HEK293 (cell line): ENCODE measurements at regions not wholly inside any gene's neighbourhood (a gene's known extent, or its start where the extent isn't known, plus 50 kb on each side); places are given as distances from the start of the nearest gene placed in this dataset.

ENCODE experiments used
- CTCF ChIA-PET: fragments of 350-600 bp; formaldehyde crosslinking; extraction: SDS; loops from one replicate; lab custom pipeline; 2021; ENCODE audit warnings: antibody characterized with exemption; lab: Yijun Ruan, JAX
- POLR2A ChIA-PET: fragments of 300-600 bp; formaldehyde crosslinking; extraction: SDS; loops from one replicate; lab custom pipeline; 2020; ENCODE audit warnings: antibody characterized with exemption, inconsistent platforms; lab: Yijun Ruan, JAX
- H3K27ac ChIP-seq: fragments of 200-500 bp; sonication (Bioruptor generic); 2 replicates; pipeline ENCODE4 v1.5.1; 2014; ENCODE audit warnings: low read depth, low read length, control low read depth, inconsistent platforms; ENCODE audit errors: extremely low read depth
- H3K36me3 ChIP-seq, 2 experiments: fragments of 200-500 bp in 1 of 2; sonication (Bioruptor generic) in 1 of 2; 1 replicate in 1 of 2; 2 replicates in 1 of 2; pipeline ENCODE4 v1.5.1; 2014 to 2017; ENCODE audit warnings: inconsistent platforms in 2 of 2, low read length in 2 of 2; ENCODE audit not compliant: control insufficient read depth in 2 of 2, insufficient read depth in 1 of 2
- H3K4me1 ChIP-seq: fragments of 200-500 bp; sonication (Bioruptor generic); 2 replicates; pipeline ENCODE4 v1.5.1; 2014; ENCODE audit warnings: mild to moderate bottlenecking, low read length, inconsistent platforms; ENCODE audit not compliant: control insufficient read depth, insufficient read depth
- H3K4me3 ChIP-seq: 2 replicates; pipeline ENCODE4 v1.5.1; 2011; ENCODE audit warnings: low read depth, mild to moderate bottlenecking, control low read depth, low read length, moderate library complexity
- H3K9me3 ChIP-seq: fragments of 200-500 bp; sonication (Bioruptor generic); 2 replicates; pipeline ENCODE4 v1.5.1; 2014; ENCODE audit warnings: low read depth, low read length, inconsistent platforms; ENCODE audit not compliant: control insufficient read depth, insufficient read depth
- KLF9 ChIP-seq: fragments of 450-650 bp; formaldehyde crosslinking; IDR thresholded peaks from 2 replicates; pipeline ENCODE4 v1.5.1; 2016; ENCODE audit warnings: missing biosample characterization, missing genetic modification characterization, low read depth
- PRDM10 ChIP-seq: fragments of 450-650 bp; formaldehyde crosslinking; IDR thresholded peaks from 2 replicates; pipeline ENCODE4 v1.5.1; 2016; ENCODE audit warnings: missing biosample characterization, missing genetic modification characterization
- SCRT1 ChIP-seq: fragments of 450-650 bp; formaldehyde crosslinking; IDR thresholded peaks from 2 replicates; pipeline ENCODE4 v1.5.1; 2016; ENCODE audit warnings: missing biosample characterization, missing genetic modification characterization, borderline replicate concordance
- SCRT2 ChIP-seq: fragments of 450-650 bp; formaldehyde crosslinking; IDR thresholded peaks from 2 replicates; pipeline ENCODE4 v1.5.1; 2016; ENCODE audit warnings: missing biosample characterization, missing genetic modification characterization
- YY2 ChIP-seq: fragments of 450-650 bp; formaldehyde crosslinking; IDR thresholded peaks from 2 replicates; pipeline ENCODE4 v1.5.1; 2016; ENCODE audit warnings: missing biosample characterization, missing genetic modification characterization
- ZBTB17 ChIP-seq: fragments of 450-650 bp; formaldehyde crosslinking; IDR thresholded peaks from 2 replicates; pipeline ENCODE4 v1.5.1; 2016; ENCODE audit warnings: missing biosample characterization, missing genetic modification characterization
- ZBTB48 ChIP-seq: fragments of 450-650 bp; formaldehyde crosslinking; IDR thresholded peaks from 2 replicates; pipeline ENCODE4 v1.5.1; 2016; ENCODE audit warnings: missing biosample characterization, missing genetic modification characterization
- ZFP37 ChIP-seq: fragments of 450-650 bp; formaldehyde crosslinking; IDR thresholded peaks from 2 replicates; pipeline ENCODE4 v1.5.1; 2016; ENCODE audit warnings: missing biosample characterization, missing genetic modification characterization
- ZIC2 ChIP-seq: fragments of 450-650 bp; formaldehyde crosslinking; IDR thresholded peaks from 2 replicates; pipeline ENCODE4 v1.5.1; 2016; ENCODE audit warnings: missing biosample characterization, missing genetic modification characterization
- ZNF146 ChIP-seq: fragments of 450-650 bp; formaldehyde crosslinking; IDR thresholded peaks from 2 replicates; pipeline ENCODE4 v1.5.1; 2016; ENCODE audit warnings: missing biosample characterization, missing genetic modification characterization
- ZNF155 ChIP-seq: fragments of 450-650 bp; formaldehyde crosslinking; IDR thresholded peaks from 2 replicates; pipeline ENCODE4 v1.5.1; 2016; ENCODE audit warnings: missing biosample characterization, missing genetic modification characterization
- ZNF223 ChIP-seq: fragments of 450-650 bp; formaldehyde crosslinking; IDR thresholded peaks from 2 replicates; pipeline ENCODE4 v1.5.1; 2016; ENCODE audit warnings: missing biosample characterization, missing genetic modification characterization
- ZNF248 ChIP-seq: fragments of 450-650 bp; formaldehyde crosslinking; IDR thresholded peaks from 2 replicates; pipeline ENCODE4 v1.5.1; 2017; ENCODE audit warnings: missing biosample characterization, missing genetic modification characterization
- ZNF26 ChIP-seq: fragments of 450-650 bp; formaldehyde crosslinking; IDR thresholded peaks from 2 replicates; pipeline ENCODE4 v1.5.1; 2016; ENCODE audit warnings: missing biosample characterization, missing genetic modification characterization
- ZNF324 ChIP-seq: fragments of 450-650 bp; formaldehyde crosslinking; IDR thresholded peaks from 2 replicates; pipeline ENCODE4 v1.5.1; 2016; ENCODE audit warnings: missing biosample characterization, missing genetic modification characterization
- ZNF354C ChIP-seq: fragments of 450-650 bp; formaldehyde crosslinking; IDR thresholded peaks from 2 replicates; pipeline ENCODE4 v1.5.1; 2016; ENCODE audit warnings: missing biosample characterization, missing genetic modification characterization, low read depth, borderline replicate concordance
- ZNF449 ChIP-seq: fragments of 450-650 bp; formaldehyde crosslinking; IDR thresholded peaks from 2 replicates; pipeline ENCODE4 v1.5.1; 2017; ENCODE audit warnings: missing biosample characterization, mild to moderate bottlenecking, missing genetic modification characterization, moderate library complexity
- ZNF513 ChIP-seq: fragments of 450-650 bp; IDR thresholded peaks from 2 replicates; pipeline ENCODE4 v1.5.1; 2018; ENCODE audit warnings: missing biosample characterization, missing genetic modification characterization
- ZNF571 ChIP-seq: fragments of 450-650 bp; formaldehyde crosslinking; IDR thresholded peaks from 2 replicates; pipeline ENCODE4 v1.5.0; 2017; ENCODE audit warnings: missing biosample characterization, missing genetic modification characterization
- ZNF621 ChIP-seq: fragments of 450-650 bp; formaldehyde crosslinking; IDR thresholded peaks from 2 replicates; pipeline ENCODE4 v1.5.1; 2017; ENCODE audit warnings: missing biosample characterization, missing genetic modification characterization
- ZNF629 ChIP-seq: fragments of 450-650 bp; formaldehyde crosslinking; IDR thresholded peaks from 2 replicates; pipeline ENCODE4 v1.5.1; 2017; ENCODE audit warnings: missing biosample characterization, missing genetic modification characterization
- ZNF645 ChIP-seq: fragments of 450-650 bp; formaldehyde crosslinking; IDR thresholded peaks from 2 replicates; pipeline ENCODE4; 2016; ENCODE audit warnings: missing biosample characterization, missing genetic modification characterization
- ZNF843 ChIP-seq: fragments of 450-650 bp; formaldehyde crosslinking; IDR thresholded peaks from 2 replicates; pipeline ENCODE4 v1.5.1; 2016; ENCODE audit warnings: missing biosample characterization, missing genetic modification characterization
- TF ChIP-seq, protein P1 (sequence below): fragments of 450-650 bp; formaldehyde crosslinking; IDR thresholded peaks from 2 replicates; pipeline ENCODE4 v1.5.1; 2016; ENCODE audit warnings: missing biosample characterization, missing genetic modification characterization, borderline replicate concordance
- TF ChIP-seq, protein P2 (sequence below): fragments of 450-650 bp; formaldehyde crosslinking; IDR thresholded peaks from 2 replicates; pipeline ENCODE4 v1.5.1; 2016; ENCODE audit warnings: missing biosample characterization, missing genetic modification characterization

- H3K4me1 ChIP-seq: 0 out of 2 replicates have a peak, but pooled peaks cover 2% of the 10 kb centered on the region
- H3K27ac ChIP-seq: no peak overlapping the region
- POLR2A ChIA-PET: no interaction called here
- no peak overlapping the region for H3K4me3 ChIP-seq
- H3K9me3 ChIP-seq: no peaks in the 10 kb centered on the region
- TF ChIP-seq ZNF354C (tag by site-specific recombination) (no peak), YY2 (tag by site-specific recombination) (no peak), ZBTB17 (tag by site-specific recombination) (no peak), ZBTB48 (no peak), ZFP37 (tag by site-specific recombination) (no peak), ZNF248 (tag by site-specific recombination) (no peak), ZNF843 (tag by site-specific recombination) (no peak), SCRT1 (tag by site-specific recombination) (no peak), ZNF645 (tag by site-specific recombination) (no peak)
- TF ChIP-seq, protein P1, sequence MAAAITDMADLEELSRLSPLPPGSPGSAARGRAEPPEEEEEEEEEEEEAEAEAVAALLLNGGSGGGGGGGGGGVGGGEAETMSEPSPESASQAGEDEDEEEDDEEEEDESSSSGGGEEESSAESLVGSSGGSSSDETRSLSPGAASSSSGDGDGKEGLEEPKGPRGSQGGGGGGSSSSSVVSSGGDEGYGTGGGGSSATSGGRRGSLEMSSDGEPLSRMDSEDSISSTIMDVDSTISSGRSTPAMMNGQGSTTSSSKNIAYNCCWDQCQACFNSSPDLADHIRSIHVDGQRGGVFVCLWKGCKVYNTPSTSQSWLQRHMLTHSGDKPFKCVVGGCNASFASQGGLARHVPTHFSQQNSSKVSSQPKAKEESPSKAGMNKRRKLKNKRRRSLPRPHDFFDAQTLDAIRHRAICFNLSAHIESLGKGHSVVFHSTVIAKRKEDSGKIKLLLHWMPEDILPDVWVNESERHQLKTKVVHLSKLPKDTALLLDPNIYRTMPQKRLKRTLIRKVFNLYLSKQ (tag by site-specific recombination): no peak
- TF ChIP-seq, all 188 proteins: peak for 0
- CTCF ChIA-PET: no interaction called here
- H3K36me3 ChIP-seq: no peaks in the 10 kb centered on the region
These were observed 165.7 kb downstream of the TBX5 start for GRCh38 chr12:114240288-114240687.

DNA sequence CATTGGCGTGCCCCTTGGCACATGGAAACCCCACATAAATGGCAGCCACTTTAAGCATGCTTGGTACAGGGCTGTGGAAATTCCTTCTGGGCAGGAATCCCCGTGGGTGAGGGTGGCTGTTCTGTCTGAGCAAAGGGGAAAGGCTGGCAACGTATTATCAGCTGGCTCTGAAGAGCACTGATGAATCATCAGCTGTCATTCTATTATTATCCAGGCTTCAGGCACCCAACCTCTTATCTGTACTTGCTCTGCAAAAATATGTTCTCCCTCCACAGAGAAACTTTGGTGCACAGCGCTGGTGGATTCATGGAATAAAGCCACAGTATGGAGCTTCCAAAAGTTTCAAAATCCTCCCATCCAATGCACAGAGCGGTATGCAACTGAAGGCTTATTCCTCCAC lies 167.1 kb downstream of the TBX5 start:
- Histone ChIP-seq H3K4me1 (no peaks in the 10 kb centered on the region), H3K27ac (no peak overlapping the region), H3K36me3 (no peaks in the 10 kb centered on the region), H3K4me3 (no peak overlapping the region), H3K9me3 (no peaks in the 10 kb centered on the region)
- ChIA-PET POLR2A (no interaction called here), CTCF (interaction anchor here (0.7 to 1.0 kb wide), 2 partner anchors 157 to 270 kb away, joined by 3 to 4 read pairs; no protein-coding TSS in a partner anchor)
- no peak for TF ChIP-seq SCRT2 (tag by site-specific recombination)
- TF ChIP-seq, protein P2, sequence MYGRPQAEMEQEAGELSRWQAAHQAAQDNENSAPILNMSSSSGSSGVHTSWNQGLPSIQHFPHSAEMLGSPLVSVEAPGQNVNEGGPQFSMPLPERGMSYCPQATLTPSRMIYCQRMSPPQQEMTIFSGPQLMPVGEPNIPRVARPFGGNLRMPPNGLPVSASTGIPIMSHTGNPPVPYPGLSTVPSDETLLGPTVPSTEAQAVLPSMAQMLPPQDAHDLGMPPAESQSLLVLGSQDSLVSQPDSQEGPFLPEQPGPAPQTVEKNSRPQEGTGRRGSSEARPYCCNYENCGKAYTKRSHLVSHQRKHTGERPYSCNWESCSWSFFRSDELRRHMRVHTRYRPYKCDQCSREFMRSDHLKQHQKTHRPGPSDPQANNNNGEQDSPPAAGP: no peak
- no peak for TF ChIP-seq ZNF571 (tag by site-specific recombination)
- no peak for TF ChIP-seq PRDM10 (tag by site-specific recombination)
- no peak for TF ChIP-seq ZIC2 (tag by site-specific recombination)
- TF ChIP-seq ZNF629 (tag by site-specific recombination): no peak
- TF ChIP-seq ZNF513 (tag by site-specific recombination): no peak
- TF ChIP-seq ZNF324 (tag by site-specific recombination): no peak
- TF ChIP-seq KLF9 (tag by site-specific recombination): no peak
- TF ChIP-seq ZNF223 (tag by site-specific recombination): no peak
- no peak for TF ChIP-seq ZNF146 (tag by site-specific recombination)
- TF ChIP-seq ZNF155: no peak
- TF ChIP-seq ZNF449 (tag by site-specific recombination): no peak
- TF ChIP-seq ZNF26: no peak
- no peak for TF ChIP-seq ZNF621
